H1 (cell line): ENCODE measurements at regions not wholly inside any gene's neighbourhood (a gene's known extent, or its start where the extent isn't known, plus 50 kb on each side); places are given as distances from the start of the nearest gene placed in this dataset.

Experiments
- CHD7 ChIP-seq: fragments of 300-600 bp; sonication (generic); IDR thresholded peaks from 2 replicates; pipeline ENCODE4 v1.7.1; 2012; ENCODE audit warnings: low read length, moderate library complexity, mild to moderate bottlenecking, inconsistent platforms; ENCODE audit not compliant: insufficient replicate concordance
- CTBP2 ChIP-seq: IDR thresholded peaks from 2 replicates; pipeline ENCODE4 v1.7.0; 2011; ENCODE audit warnings: borderline replicate concordance, mild to moderate bottlenecking, moderate library complexity, mixed read lengths, low read length; ENCODE audit not compliant: insufficient read depth, insufficient read length
- CTCF ChIP-seq, 3 experiments: IDR thresholded peaks; 1 replicate in 2 of 3; 2 replicates in 1 of 3; pipeline versions ENCODE4 v1.5.1 to v1.6.1; 2011; ENCODE audit warnings: low read length in 3 of 3, mild to moderate bottlenecking in 3 of 3, inconsistent platforms in 2 of 3, low read depth in 1 of 3, moderate library complexity in 1 of 3; ENCODE audit not compliant: insufficient read depth in 1 of 3; ENCODE audit errors: control extremely low read depth in 1 of 3
- RAD21 ChIP-seq, 2 experiments: IDR thresholded peaks in 1 of 2; conservative IDR thresholded peaks in 1 of 2; 2 replicates each; pipeline ENCODE4 v1.6.1; 2011; ENCODE audit warnings: low read depth in 2 of 2, low read length in 2 of 2, improper control_type of control experiment in 1 of 2, inconsistent platforms in 1 of 2, mild to moderate bottlenecking in 1 of 2, moderate library complexity in 1 of 2
- RFX5 ChIP-seq: IDR thresholded peaks from 2 replicates; pipeline ENCODE4 v1.6.1; 2011; ENCODE audit warnings: low read depth, low read length, improper control_type of control experiment, borderline replicate concordance
- TAF1 ChIP-seq: IDR thresholded peaks from 2 replicates; pipeline ENCODE4 v1.6.1; 2011; ENCODE audit warnings: mild to moderate bottlenecking, low read depth, low read length
- YY1 ChIP-seq: IDR thresholded peaks from 2 replicates; pipeline ENCODE4 v1.6.1; 2011; ENCODE audit warnings: low read depth, mild to moderate bottlenecking, low read length

GRCh38 chr10:131513445-131513844 lies 201.9 kb upstream of the TCERG1L start (continued):
- no peak for TF ChIP-seq CHD7
- TF ChIP-seq RAD21 (IDR thresholded peaks at IDR 0.05 in 1 of 2, conservative IDR thresholded peaks at IDR 0.05 in 1 of 2; ENCODE audit: low read depth in 2 of 2, low read length in 2 of 2) = no peak
- TF ChIP-seq RFX5 = no peak
- TF ChIP-seq YY1 = no peak
- no peak for TF ChIP-seq CTCF (IDR thresholded peaks at IDR 0.05; ENCODE audit: control extremely low read depth in 1 of 3, insufficient read depth in 1 of 3, low read depth in 1 of 3, low read length in 3 of 3)
- TF ChIP-seq CTBP2 = no peak
- no peak for TF ChIP-seq TAF1
- TF ChIP-seq, all 59 proteins: peak for 0
